AG04449 (cell line): ENCODE measurements at regions not wholly inside any gene's neighbourhood (a gene's known extent, or its start where the extent isn't known, plus 50 kb on each side); places are given as distances from the start of the nearest gene placed in this dataset.

Experiments used
- CTCF ChIA-PET: fragments of 350-600 bp; formaldehyde crosslinking; extraction: SDS; loops from one replicate; lab custom pipeline; 2021; ENCODE audit warnings: antibody characterized with exemption; lab: Yijun Ruan, JAX
- POLR2A ChIA-PET: fragments of 400-600, 350-600 bp; formaldehyde crosslinking; extraction: SDS; loops from one replicate; lab custom pipeline; 2020; ENCODE audit warnings: antibody characterized with exemption, inconsistent platforms; lab: Yijun Ruan, JAX
- DNase-seq: peaks from one replicate; pipeline ENCODE4 v3.0.0-alpha.2; 2010; ENCODE audit warnings: low read depth, low spot score
- H3K4me3 ChIP-seq: 2 replicates; pipeline ENCODE4 v1.5.1; 2011; ENCODE audit warnings: low read depth, mild to moderate bottlenecking, control low read depth, low read length
- CTCF ChIP-seq: IDR thresholded peaks from one replicate; pipeline ENCODE4 v1.5.1; 2011; ENCODE audit warnings: mild to moderate bottlenecking, moderate library complexity, low read length, control low read depth, inconsistent platforms; ENCODE audit not compliant: insufficient read depth; ENCODE audit errors: missing control alignments

GRCh38 chr5:159780246-159780645 is 136.0 kb upstream of the ADRA1B start:
- POLR2A ChIA-PET = interaction anchor here (1.5 kb wide), 1 partner anchor 128 kb away, joined by 3 read pairs; no protein-coding TSS in a partner anchor
- DNase-seq = peak; percentile 51
- no peak for TF ChIP-seq CTCF
- no peak overlapping the region for H3K4me3 ChIP-seq
- CTCF ChIA-PET = interaction anchor here (1.4 kb wide), 1 partner anchor 12 kb away, joined by 5 read pairs; no protein-coding TSS in a partner anchor

- ChIA-PET POLR2A (no interaction called here), CTCF (no interaction called here)
- TF ChIP-seq CTCF = no peak
- H3K4me3 ChIP-seq = no peak overlapping the region
- no peak for DNase-seq
Observed at GRCh38 chr5:159781626-159782157, 134.6 kb upstream of the ADRA1B start.

- TF ChIP-seq CTCF = no peak
- H3K4me3 ChIP-seq = no peak overlapping the region
- DNase-seq = no peak
- ChIA-PET CTCF (interaction anchor here (1.0 to 1.2 kb wide), 2 partner anchors 22 to 337 kb away, joined by 3 to 4 read pairs; no protein-coding TSS in a partner anchor), POLR2A (no interaction called here)
Observed at GRCh38 chr5:159782197-159782994, 133.9 kb upstream of the ADRA1B start.

- no peak for DNase-seq
- H3K4me3 ChIP-seq = no peak overlapping the region
- CTCF ChIA-PET = interaction anchor here (1.0 to 1.2 kb wide), 2 partner anchors 22 to 338 kb away, joined by 3 to 4 read pairs; no protein-coding TSS in a partner anchor
- POLR2A ChIA-PET = no interaction called here
- TF ChIP-seq CTCF = no peak
Observed at GRCh38 chr5:159782995-159783300, 133.3 kb upstream of the ADRA1B start.

DNA sequence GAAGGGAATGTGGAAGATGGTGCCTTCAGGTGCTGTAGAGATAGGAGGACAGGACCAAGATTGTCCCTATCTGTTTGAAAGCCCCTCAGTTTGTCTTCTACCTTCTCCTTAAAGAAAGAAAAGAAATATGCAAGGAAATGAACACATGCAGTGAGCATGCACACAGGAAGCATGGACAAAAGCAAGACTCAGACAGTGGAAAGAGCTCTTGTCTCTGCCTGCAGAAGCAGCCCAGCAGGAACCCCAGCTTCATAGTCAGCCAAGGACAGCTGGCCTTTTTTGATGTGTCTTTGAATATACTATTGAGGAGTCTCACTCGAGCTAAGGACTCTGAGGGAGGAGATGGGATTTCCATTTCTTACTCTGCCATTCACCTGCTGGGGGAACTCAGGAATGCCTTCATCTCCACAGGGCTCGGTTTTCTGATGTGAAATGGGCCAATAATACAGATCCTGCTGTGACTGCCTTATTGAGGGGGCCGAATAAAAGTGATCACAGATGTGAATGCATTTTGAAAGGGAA is 132.5 kb upstream of the ADRA1B start:
- no peak overlapping the region for H3K4me3 ChIP-seq
- ChIA-PET CTCF (interaction anchor here (1.0 to 1.2 kb wide), 2 partner anchors 21 to 339 kb away, joined by 3 to 4 read pairs; no protein-coding TSS in a partner anchor), POLR2A (no interaction called here)
- TF ChIP-seq CTCF = no peak
- DNase-seq = no peak

- ChIA-PET POLR2A (no interaction called here), CTCF (interaction anchor here (2.1 kb wide), 1 partner anchor 11 kb away, joined by 6 read pairs; no protein-coding TSS in a partner anchor)
- no peak overlapping the region for H3K4me3 ChIP-seq
- TF ChIP-seq CTCF = no peak
- no peak for DNase-seq
Observed at GRCh38 chr5:159784993-159785392, 131.3 kb upstream of the ADRA1B start.
